Pancreas (tissue), 10 donors: ENCODE measurements at regions not wholly inside any gene's neighbourhood (a gene's known extent, or its start where the extent isn't known, plus 50 kb on each side); places are given as distances from the start of the nearest gene placed in this dataset.
A peak's percentile ranks its signal among the peaks of the same experiment; 100 is the strongest.
"Not testable (repeated sequence)": the region's sequence is repeated elsewhere in the genome, so short reads cannot be mapped to it uniquely, and the experiment has no call there.

Experiments
- ATAC-seq, 4 donors: fragments of 200-7000 bp; cut with Tn5 transposase; one replicate each; pipeline versions ENCODE4 v1.8.0 to v1.9.1; 2020; ENCODE audit warnings: mild to moderate bottlenecking in 4 of 4, moderate library complexity in 4 of 4
- DNase-seq, 6 donors: peaks; one replicate each; pipeline ENCODE4 v3.0.0-alpha.2; 2020
- FAIRE-seq: peaks from 2 replicates; lab custom pipeline; 2012; peaks lifted over from hg19 to GRCh38; lab: Jason Lieb, UNC
- H3K27ac ChIP-seq, 4 donors: fragments of 200-600 bp; sonication (generic); 1 replicate in 3 of 4; 2 replicates in 1 of 4; pipeline versions ENCODE4 v1.5.0 to v1.8.0; 2020
- H3K27me3 ChIP-seq, 4 donors: fragments of 200-600 bp; one replicate each; pipeline ENCODE4 v1.8.0; 2021
- H3K36me3 ChIP-seq, 3 donors: fragments of 200-600 bp; sonication (generic) in 1 of 3; one replicate each; pipeline versions ENCODE4 v1.5.0 to v1.8.0; 2020 to 2021
- H3K4me1 ChIP-seq, 3 donors: fragments of 200-600 bp; one replicate each; pipeline ENCODE4 v1.8.0; 2021
- H3K4me3 ChIP-seq, 4 donors: fragments of 200-600 bp; sonication (generic) in 2 of 4; one replicate each; pipeline versions ENCODE4 v1.5.0 to v1.8.0; 2020 to 2021
- H3K9me3 ChIP-seq, 4 donors: fragments of 200-600 bp; one replicate each; pipeline ENCODE4 v1.8.0; 2021
- WGBS, 2 donors: extraction: QIAGEN DNeasy Blood & Tissue Kit; methylation state at CpG; one replicate each; pipeline ENCODE4 v1.1.7; 2013; 5-methylcytosine and 5-hydroxymethylcytosine counted together
- intact Hi-C, 3 donors: fragments of 100-400 bp; cut with DNase I; formaldehyde crosslinking; loops; one replicate each; pipeline versions ENCODE4 v1.11.1 to v1.14.2; 2022
- TF ChIP-seq, protein P1 (sequence below), 4 donors: fragments of 200-600 bp; sonication (generic) in 3 of 4; IDR thresholded peaks; one replicate each; pipeline versions ENCODE4 v1.5.0 to v1.8.0; 2021; ENCODE audit warnings: antibody characterized with exemption in 4 of 4
- donor health status: healthy with polysubstance abuse.
- donor health status: DM: no; HTN: no; CAD: no; lungs with moderate emphysema.
- donor health status: DM: no; HTN: no; CAD: no.
- donor health status: control.
- donor health status: control.
- donor health status: Bipolar disorder and iron deficiency.
- donor health status: DM: yes; HTN: yes; CAD: no.
- donor health status: DM: no; HTN: no; CAD: no.
- donor health status: DM: no; HTN: no; CAD: no.
- donor health status: DM: yes; HTN: yes; CAD: no.

GRCh38 chr12:22826026-22826425, 201.1 kb downstream of the ETNK1 start:
- ATAC-seq (no peak), FAIRE-seq (no peak), DNase-seq (no peak)
- H3K4me1 ChIP-seq = no peaks in the 10 kb centered on the region
- H3K36me3 ChIP-seq = no peaks in the 10 kb centered on the region
- WGBS, 2 donors = 73 to 80% methylated on average over 3 of the region's 3 CpGs
- H3K27ac ChIP-seq = no peak overlapping the region
- intact Hi-C loops = no loop called here
- H3K9me3 ChIP-seq = no peaks in the 10 kb centered on the region
- H3K27me3 ChIP-seq = no peaks in the 10 kb centered on the region
- TF ChIP-seq, protein P1, sequence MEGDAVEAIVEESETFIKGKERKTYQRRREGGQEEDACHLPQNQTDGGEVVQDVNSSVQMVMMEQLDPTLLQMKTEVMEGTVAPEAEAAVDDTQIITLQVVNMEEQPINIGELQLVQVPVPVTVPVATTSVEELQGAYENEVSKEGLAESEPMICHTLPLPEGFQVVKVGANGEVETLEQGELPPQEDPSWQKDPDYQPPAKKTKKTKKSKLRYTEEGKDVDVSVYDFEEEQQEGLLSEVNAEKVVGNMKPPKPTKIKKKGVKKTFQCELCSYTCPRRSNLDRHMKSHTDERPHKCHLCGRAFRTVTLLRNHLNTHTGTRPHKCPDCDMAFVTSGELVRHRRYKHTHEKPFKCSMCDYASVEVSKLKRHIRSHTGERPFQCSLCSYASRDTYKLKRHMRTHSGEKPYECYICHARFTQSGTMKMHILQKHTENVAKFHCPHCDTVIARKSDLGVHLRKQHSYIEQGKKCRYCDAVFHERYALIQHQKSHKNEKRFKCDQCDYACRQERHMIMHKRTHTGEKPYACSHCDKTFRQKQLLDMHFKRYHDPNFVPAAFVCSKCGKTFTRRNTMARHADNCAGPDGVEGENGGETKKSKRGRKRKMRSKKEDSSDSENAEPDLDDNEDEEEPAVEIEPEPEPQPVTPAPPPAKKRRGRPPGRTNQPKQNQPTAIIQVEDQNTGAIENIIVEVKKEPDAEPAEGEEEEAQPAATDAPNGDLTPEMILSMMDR (IDR thresholded peaks at IDR 0.05) = no peak
- H3K4me3 ChIP-seq = no peak overlapping the region

DNA sequence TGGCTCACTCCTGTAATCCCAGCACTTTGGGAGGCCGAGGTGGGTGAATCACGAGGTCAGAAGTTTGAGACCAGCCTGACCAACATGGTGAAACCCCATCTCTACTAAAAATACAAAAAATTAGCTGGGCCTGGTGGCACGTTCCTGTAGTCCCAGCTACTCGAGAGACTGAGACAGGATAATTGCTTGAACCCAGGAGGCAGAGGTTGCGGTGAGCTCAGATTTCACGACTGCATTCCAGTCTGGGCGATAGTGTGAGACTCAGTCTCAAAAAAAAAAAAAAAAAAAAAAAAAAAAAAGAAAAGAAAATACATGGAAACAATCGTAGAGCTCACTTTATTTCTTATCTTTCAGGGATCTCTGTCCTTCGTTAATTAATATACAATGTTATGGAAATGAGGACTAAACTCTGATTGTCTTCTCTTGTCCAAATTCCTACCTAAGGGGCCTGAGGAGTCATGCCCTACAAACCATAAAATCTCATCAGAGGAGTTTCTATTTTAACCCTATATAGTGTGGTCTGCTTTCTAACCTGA, 201.5 kb downstream of the ETNK1 start:
- FAIRE-seq, DNase-seq, ATAC-seq, H3K27ac ChIP-seq, H3K9me3 ChIP-seq, H3K36me3 ChIP-seq, intact Hi-C loops, H3K4me3 ChIP-seq, H3K4me1 ChIP-seq, H3K27me3 ChIP-seq: not testable (repeated sequence)
- 61 to 69% methylated on average over 9 of the region's 9 CpGs for WGBS, 2 donors

- H3K27me3 ChIP-seq = no peaks in the 10 kb centered on the region
- H3K27ac ChIP-seq = no peak overlapping the region
- no peak for ATAC-seq
- intact Hi-C loops = no loop called here
- no peak overlapping the region for H3K4me3 ChIP-seq
- no peaks in the 10 kb centered on the region for H3K36me3 ChIP-seq
- TF ChIP-seq, protein P1 (IDR thresholded peaks at IDR 0.05) = no peak
- no peaks in the 10 kb centered on the region for H3K4me1 ChIP-seq
- no peak for DNase-seq
- H3K9me3 ChIP-seq = no peaks in the 10 kb centered on the region
- FAIRE-seq = no peak
- WGBS, 2 donors = 38 to 53% methylated on average over 3 of the region's 3 CpGs
These were observed 203.1 kb downstream of the ETNK1 start for GRCh38 chr12:22828066-22828465.

GRCh38 chr12:22835431-22835830, 210.5 kb downstream of the ETNK1 start:
- TF ChIP-seq, protein P1 (IDR thresholded peaks at IDR 0.05) = no peak
- DNase-seq (no peak), FAIRE-seq (no peak), ATAC-seq (no peak)
- intact Hi-C loops = no loop called here
- Histone ChIP-seq H3K36me3 (no peaks in the 10 kb centered on the region), H3K4me3 (no peak overlapping the region), H3K9me3 (no peaks in the 10 kb centered on the region), H3K27ac (no peak overlapping the region), H3K4me1 (no peaks in the 10 kb centered on the region), H3K27me3 (no peaks in the 10 kb centered on the region)
- WGBS, 2 donors = 47 to 58% methylated on average over 6 of the region's 6 CpGs

DNA sequence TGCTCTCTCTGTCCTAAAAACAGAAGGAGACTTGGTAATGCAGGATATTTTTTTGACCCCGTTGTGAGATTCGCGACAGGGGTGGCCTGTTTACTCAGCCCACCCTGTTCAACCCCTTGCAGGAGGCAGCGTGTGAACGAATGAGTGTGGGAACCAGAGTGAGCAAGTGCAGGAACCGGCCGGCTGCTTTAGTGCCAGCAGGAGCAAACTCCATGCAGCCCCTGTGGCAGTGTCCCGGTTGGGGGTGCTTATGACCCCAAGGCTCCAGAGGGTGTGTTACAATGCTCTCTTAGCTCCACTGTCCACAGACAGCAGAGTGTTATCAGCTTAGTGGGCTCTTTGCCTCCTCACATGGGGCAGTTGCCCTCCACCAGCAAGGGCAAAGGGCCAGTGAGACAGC, 225.2 kb downstream of the ETNK1 start:
- FAIRE-seq (no peak), DNase-seq (peak in 1 of 6 donors; percentile 44), ATAC-seq (no peak)
- Histone ChIP-seq H3K36me3 (no peaks in the 10 kb centered on the region), H3K27ac (no peak overlapping the region), H3K4me3 (no peak overlapping the region), H3K9me3 (no peaks in the 10 kb centered on the region), H3K4me1 (no peaks in the 10 kb centered on the region), H3K27me3 (peaks cover 0 to 4% (median 0%) of the 10 kb centered on the region in 4 donors)
- intact Hi-C loops = no loop called here
- TF ChIP-seq, protein P1 (IDR thresholded peaks at IDR 0.05) = no peak
- WGBS, 2 donors = 69 to 77% methylated on average over 8 of the region's 8 CpGs
